Lower leg skin (tissue), 4 donors: ENCODE measurements at regions not wholly inside any gene's neighbourhood (a gene's known extent, or its start where the extent isn't known, plus 50 kb on each side); places are given as distances from the start of the nearest gene placed in this dataset.
"Not testable (repeated sequence)": the region's sequence is repeated elsewhere in the genome, so short reads cannot be mapped to it uniquely, and the experiment has no call there.

ENCODE experiments used
- DNase-seq, 2 donors: peaks; one replicate each; pipeline ENCODE4 v3.0.0-alpha.2; 2019; ENCODE audit warnings: low spot score in 2 of 2
- H3K4me3 ChIP-seq: fragments of 200-600 bp; sonication (generic); 2 replicates; pipeline ENCODE4 v1.5.1; 2017; ENCODE audit warnings: mild to moderate bottlenecking, low read depth; ENCODE audit not compliant: poor library complexity, severe bottlenecking
- CTCF ChIP-seq, 3 donors: fragments of 450-650 bp; IDR thresholded peaks; one replicate each; pipeline ENCODE4 v1.5.1; 2016; ENCODE audit warnings: antibody characterized with exemption in 3 of 3, mild to moderate bottlenecking in 3 of 3, moderate library complexity in 2 of 3
- POLR2A ChIP-seq, 2 donors: fragments of 450-650 bp; IDR thresholded peaks; one replicate each; pipeline ENCODE4 v1.6.1; 2016 to 2017; ENCODE audit warnings: antibody characterized with exemption in 2 of 2, mild to moderate bottlenecking in 1 of 2, moderate library complexity in 1 of 2
- WGBS, 2 donors: methylation state at CpG; one replicate each; pipeline ENCODE4 v1.1.5; 2018; 5-methylcytosine and 5-hydroxymethylcytosine counted together
- intact Hi-C: fragments of 100-400 bp; cut with DNase I; formaldehyde crosslinking; loops from one replicate; pipeline ENCODE4 v1.15.0; 2023; ENCODE audit warnings: low total_unique reads

GRCh38 chr6:50410579-50410978, 302.7 kb upstream of the TFAP2D start:
- 45 to 50% methylated on average over 1 of the region's 1 CpG for WGBS, 2 donors
- no peak for TF ChIP-seq POLR2A (IDR thresholded peaks at IDR 0.05)
- no peak for TF ChIP-seq CTCF (IDR thresholded peaks at IDR 0.05)
- H3K4me3 ChIP-seq = no peak overlapping the region
- DNase-seq = no peak
- intact Hi-C loops = no loop called here

GRCh38 chr6:50421041-50421440, 292.3 kb upstream of the TFAP2D start:
- DNase-seq, H3K4me3 ChIP-seq, intact Hi-C loops: not testable (repeated sequence)
- WGBS, 2 donors = 82% methylated on average over 8 of the region's 8 CpGs

GRCh38 chr6:50427267-50427666, 286.1 kb upstream of the TFAP2D start:
- TF ChIP-seq CTCF (IDR thresholded peaks at IDR 0.05) (no peak), POLR2A (IDR thresholded peaks at IDR 0.05) (no peak)
- intact Hi-C loops = no loop called here
- H3K4me3 ChIP-seq = no peak overlapping the region
- 42 to 59% methylated on average over 4 of the region's 4 CpGs for WGBS, 2 donors
- no peak for DNase-seq

DNA sequence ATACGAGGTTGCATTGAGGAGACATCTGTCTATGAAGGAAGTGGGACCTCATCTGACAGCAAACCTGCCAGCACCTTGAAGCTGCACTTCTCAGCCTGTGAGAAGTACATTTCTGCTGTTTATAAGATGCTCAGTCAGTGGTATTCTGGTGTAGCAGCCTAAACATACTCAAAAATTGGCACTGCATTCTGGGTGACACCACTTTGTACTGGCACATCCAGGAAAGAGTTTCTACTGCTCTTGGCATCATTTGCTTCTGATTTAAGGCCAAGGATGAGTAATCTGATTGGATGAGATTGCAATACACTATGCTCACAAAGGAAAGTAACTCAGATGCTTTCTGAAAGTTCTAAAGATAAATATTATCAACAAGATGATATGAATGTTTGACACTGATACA, 275.4 kb upstream of the TFAP2D start:
- 64 to 66% methylated on average over 1 of the region's 1 CpG for WGBS, 2 donors
- DNase-seq = no peak
- TF ChIP-seq POLR2A (IDR thresholded peaks at IDR 0.05) (no peak), CTCF (IDR thresholded peaks at IDR 0.05) (no peak)
- no peak overlapping the region for H3K4me3 ChIP-seq
- intact Hi-C loops = no loop called here

DNA sequence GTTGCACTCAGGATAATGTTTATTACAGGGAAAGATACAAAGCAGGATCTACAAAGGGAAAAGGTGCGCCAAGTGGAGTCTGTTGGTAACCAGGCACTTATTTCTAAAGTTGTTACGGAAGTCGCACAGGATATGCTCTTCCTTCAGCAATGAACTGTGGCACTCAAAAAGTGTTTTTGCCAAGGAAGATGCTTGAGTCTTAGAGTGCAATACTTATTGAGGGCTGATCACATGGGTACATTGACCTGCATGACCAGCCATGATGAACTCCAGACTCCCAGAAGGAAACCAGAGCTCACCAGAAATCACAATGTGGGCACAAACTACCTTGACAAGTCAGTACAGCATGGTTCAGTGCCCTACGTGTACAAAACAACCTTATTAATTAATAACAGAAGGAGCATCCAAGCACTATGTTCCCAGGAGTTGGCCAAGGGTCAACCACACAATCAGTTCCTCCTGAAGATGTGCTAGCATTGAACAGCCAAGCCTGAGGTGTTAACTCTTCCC, 270.7 kb upstream of the TFAP2D start:
- no peak overlapping the region for H3K4me3 ChIP-seq
- intact Hi-C loops = no loop called here
- WGBS, 2 donors = 83 to 90% methylated on average over 4 of the region's 4 CpGs
- TF ChIP-seq POLR2A (IDR thresholded peaks at IDR 0.05) (no peak), CTCF (IDR thresholded peaks at IDR 0.05) (no peak)
- no peak for DNase-seq

DNA sequence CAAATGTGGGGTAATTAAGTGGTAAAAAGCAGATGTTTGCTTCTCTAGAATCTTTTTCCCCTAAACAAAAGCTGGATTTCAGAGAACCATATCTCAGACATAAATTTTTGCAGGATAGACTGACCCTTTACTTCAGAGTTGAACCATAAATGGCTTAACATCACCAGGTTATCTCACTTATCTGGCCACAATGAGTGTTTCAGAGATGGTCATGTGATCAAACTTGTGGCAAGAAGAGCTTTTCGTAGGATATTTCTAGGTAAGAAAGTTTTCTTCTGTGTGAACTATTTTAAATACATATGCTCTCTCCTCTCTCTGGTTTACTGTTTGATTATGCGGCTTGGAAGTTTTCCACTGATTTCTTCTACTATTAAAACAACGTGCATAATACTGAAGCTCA, 270.2 kb upstream of the TFAP2D start:
- TF ChIP-seq CTCF (IDR thresholded peaks at IDR 0.05) (no peak), POLR2A (IDR thresholded peaks at IDR 0.05) (no peak)
- WGBS, 2 donors = 85 to 87% methylated on average over 3 of the region's 3 CpGs
- intact Hi-C loops = no loop called here
- no peak for DNase-seq
- no peak overlapping the region for H3K4me3 ChIP-seq
